Panc1 (cell line): ENCODE measurements at regions not wholly inside any gene's neighbourhood (a gene's known extent, or its start where the extent isn't known, plus 50 kb on each side); places are given as distances from the start of the nearest gene placed in this dataset.

Source experiments
- TF ChIP-seq, protein P1 (sequence below): fragments of 450-650 bp; IDR thresholded peaks from 2 replicates; pipeline ENCODE4 v1.5.1; 2017; ENCODE audit warnings: mild to moderate bottlenecking
- TF ChIP-seq, protein P2 (sequence below), 2 experiments: IDR thresholded peaks; 2 replicates each; pipeline ENCODE4 v1.6.1; 2011 to 2012; ENCODE audit warnings: low read depth in 2 of 2, control low read depth in 1 of 2, low read length in 1 of 2, mild to moderate bottlenecking in 1 of 2, moderate library complexity in 1 of 2; ENCODE audit not compliant: insufficient read depth in 1 of 2

GRCh38 chr7:12754179-12754578, 66.7 kb downstream of the ARL4A start:
- TF ChIP-seq, protein P1, sequence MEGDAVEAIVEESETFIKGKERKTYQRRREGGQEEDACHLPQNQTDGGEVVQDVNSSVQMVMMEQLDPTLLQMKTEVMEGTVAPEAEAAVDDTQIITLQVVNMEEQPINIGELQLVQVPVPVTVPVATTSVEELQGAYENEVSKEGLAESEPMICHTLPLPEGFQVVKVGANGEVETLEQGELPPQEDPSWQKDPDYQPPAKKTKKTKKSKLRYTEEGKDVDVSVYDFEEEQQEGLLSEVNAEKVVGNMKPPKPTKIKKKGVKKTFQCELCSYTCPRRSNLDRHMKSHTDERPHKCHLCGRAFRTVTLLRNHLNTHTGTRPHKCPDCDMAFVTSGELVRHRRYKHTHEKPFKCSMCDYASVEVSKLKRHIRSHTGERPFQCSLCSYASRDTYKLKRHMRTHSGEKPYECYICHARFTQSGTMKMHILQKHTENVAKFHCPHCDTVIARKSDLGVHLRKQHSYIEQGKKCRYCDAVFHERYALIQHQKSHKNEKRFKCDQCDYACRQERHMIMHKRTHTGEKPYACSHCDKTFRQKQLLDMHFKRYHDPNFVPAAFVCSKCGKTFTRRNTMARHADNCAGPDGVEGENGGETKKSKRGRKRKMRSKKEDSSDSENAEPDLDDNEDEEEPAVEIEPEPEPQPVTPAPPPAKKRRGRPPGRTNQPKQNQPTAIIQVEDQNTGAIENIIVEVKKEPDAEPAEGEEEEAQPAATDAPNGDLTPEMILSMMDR: no peak
- TF ChIP-seq, protein P2, sequence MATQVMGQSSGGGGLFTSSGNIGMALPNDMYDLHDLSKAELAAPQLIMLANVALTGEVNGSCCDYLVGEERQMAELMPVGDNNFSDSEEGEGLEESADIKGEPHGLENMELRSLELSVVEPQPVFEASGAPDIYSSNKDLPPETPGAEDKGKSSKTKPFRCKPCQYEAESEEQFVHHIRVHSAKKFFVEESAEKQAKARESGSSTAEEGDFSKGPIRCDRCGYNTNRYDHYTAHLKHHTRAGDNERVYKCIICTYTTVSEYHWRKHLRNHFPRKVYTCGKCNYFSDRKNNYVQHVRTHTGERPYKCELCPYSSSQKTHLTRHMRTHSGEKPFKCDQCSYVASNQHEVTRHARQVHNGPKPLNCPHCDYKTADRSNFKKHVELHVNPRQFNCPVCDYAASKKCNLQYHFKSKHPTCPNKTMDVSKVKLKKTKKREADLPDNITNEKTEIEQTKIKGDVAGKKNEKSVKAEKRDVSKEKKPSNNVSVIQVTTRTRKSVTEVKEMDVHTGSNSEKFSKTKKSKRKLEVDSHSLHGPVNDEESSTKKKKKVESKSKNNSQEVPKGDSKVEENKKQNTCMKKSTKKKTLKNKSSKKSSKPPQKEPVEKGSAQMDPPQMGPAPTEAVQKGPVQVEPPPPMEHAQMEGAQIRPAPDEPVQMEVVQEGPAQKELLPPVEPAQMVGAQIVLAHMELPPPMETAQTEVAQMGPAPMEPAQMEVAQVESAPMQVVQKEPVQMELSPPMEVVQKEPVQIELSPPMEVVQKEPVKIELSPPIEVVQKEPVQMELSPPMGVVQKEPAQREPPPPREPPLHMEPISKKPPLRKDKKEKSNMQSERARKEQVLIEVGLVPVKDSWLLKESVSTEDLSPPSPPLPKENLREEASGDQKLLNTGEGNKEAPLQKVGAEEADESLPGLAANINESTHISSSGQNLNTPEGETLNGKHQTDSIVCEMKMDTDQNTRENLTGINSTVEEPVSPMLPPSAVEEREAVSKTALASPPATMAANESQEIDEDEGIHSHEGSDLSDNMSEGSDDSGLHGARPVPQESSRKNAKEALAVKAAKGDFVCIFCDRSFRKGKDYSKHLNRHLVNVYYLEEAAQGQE (IDR thresholded peaks at IDR 0.05; ENCODE audit: insufficient read depth in 1 of 2, low read depth in 2 of 2, low read length in 1 of 2): no peak
